Vagina (tissue), 2 donors: ENCODE measurements at regions not wholly inside any gene's neighbourhood (a gene's known extent, or its start where the extent isn't known, plus 50 kb on each side); places are given as distances from the start of the nearest gene placed in this dataset.

Experiments used
- CTCF ChIP-seq, 3 experiments: fragments of 450-650 bp in 2 of 3; fragments of 200-600 bp in 1 of 3; sonication (generic) in 1 of 3; IDR thresholded peaks; one replicate each; pipeline ENCODE4 v1.5.1; 2017 to 2019; ENCODE audit warnings: antibody characterized with exemption in 3 of 3, mild to moderate bottlenecking in 2 of 3, moderate library complexity in 2 of 3
- POLR2A ChIP-seq, 2 donors: fragments of 450-650 bp; IDR thresholded peaks; one replicate each; pipeline ENCODE4 v1.6.1; 2017; ENCODE audit warnings: antibody characterized with exemption in 2 of 2, mild to moderate bottlenecking in 2 of 2, moderate library complexity in 2 of 2
- POLR2AphosphoS5 ChIP-seq, 2 donors: sonication (generic); formaldehyde crosslinking; IDR thresholded peaks; one replicate each; pipeline ENCODE4 v1.9.0; 2017; ENCODE audit warnings: antibody characterized with exemption in 2 of 2, mild to moderate bottlenecking in 2 of 2, low read depth in 1 of 2; ENCODE audit not compliant: insufficient read depth in 1 of 2

GRCh38 chr7:51977913-51978312 is 661.3 kb upstream of the COBL start:
- no peak for TF ChIP-seq CTCF (IDR thresholded peaks at IDR 0.05)
- TF ChIP-seq POLR2A (IDR thresholded peaks at IDR 0.05), result no peak
- no peak for TF ChIP-seq POLR2AphosphoS5 (IDR thresholded peaks at IDR 0.05; ENCODE audit: insufficient read depth in 1 of 2, low read depth in 1 of 2)
